DND-41 (cell line): ENCODE measurements at regions not wholly inside any gene's neighbourhood (a gene's known extent, or its start where the extent isn't known, plus 50 kb on each side); places are given as distances from the start of the nearest gene placed in this dataset.

ENCODE experiments used
- ATAC-seq: fragments of 200-7000 bp; cut with Tn5 transposase; 3 replicates; pipeline ENCODE4 v1.9.1; 2021; ENCODE audit warnings: low read depth; ENCODE audit not compliant: insufficient read depth
- DNase-seq: peaks from one replicate; pipeline ENCODE4 v3.0.0-alpha.2; 2020
- H2AFZ ChIP-seq: 2 replicates; pipeline ENCODE4 v1.6.0; 2012; ENCODE audit warnings: low read depth, low read length
- H3K27ac ChIP-seq: 2 replicates; pipeline ENCODE4 v1.5.1; 2012; ENCODE audit warnings: low read length, inconsistent platforms
- H3K27me3 ChIP-seq: fragments of 200-600 bp; sonication (generic); 2 replicates; pipeline ENCODE4 v1.6.0; 2012; ENCODE audit warnings: low read length, mild to moderate bottlenecking, inconsistent platforms; ENCODE audit not compliant: insufficient read depth, poor library complexity
- H3K36me3 ChIP-seq: 2 replicates; pipeline ENCODE4 v1.5.1; 2012; ENCODE audit warnings: low read length, inconsistent platforms; ENCODE audit not compliant: insufficient read depth
- H3K4me1 ChIP-seq: 2 replicates; pipeline ENCODE4 v1.5.1; 2012; ENCODE audit warnings: mild to moderate bottlenecking, low read length; ENCODE audit not compliant: insufficient read depth
- H3K4me2 ChIP-seq: 2 replicates; pipeline ENCODE4 v1.6.0; 2012; ENCODE audit warnings: mild to moderate bottlenecking, moderate library complexity, low read length, inconsistent platforms; ENCODE audit not compliant: insufficient read depth
- H3K4me3 ChIP-seq, 2 experiments: fragments of 200-600 bp in 1 of 2; shearing (Covaris generic) in 1 of 2; 2 replicates each; pipeline ENCODE4 v1.5.1; 2012 to 2016; ENCODE audit warnings: inconsistent platforms in 2 of 2, low read length in 2 of 2, mild to moderate bottlenecking in 2 of 2, low read depth in 1 of 2, moderate library complexity in 1 of 2
- H3K79me2 ChIP-seq: 2 replicates; pipeline ENCODE4 v1.6.0; 2012; ENCODE audit warnings: low read length, inconsistent platforms; ENCODE audit not compliant: insufficient read depth
- H3K9ac ChIP-seq: 2 replicates; pipeline ENCODE4 v1.6.0; 2012; ENCODE audit warnings: low read depth, mild to moderate bottlenecking, inconsistent platforms, low read length, moderate library complexity
- H3K9me3 ChIP-seq: 2 replicates; pipeline ENCODE4 v1.5.1; 2012; ENCODE audit warnings: low read length, moderate library complexity, mild to moderate bottlenecking, inconsistent platforms; ENCODE audit not compliant: insufficient read depth, severe bottlenecking
- H4K20me1 ChIP-seq: 2 replicates; pipeline ENCODE4 v1.6.0; 2012; ENCODE audit warnings: low read length; ENCODE audit not compliant: insufficient read depth
- EZH2 ChIP-seq: IDR thresholded peaks from 3 replicates; pipeline ENCODE4 v1.6.1; 2012; ENCODE audit warnings: borderline replicate concordance, low read depth, mild to moderate bottlenecking, moderate library complexity, low read length, inconsistent platforms; ENCODE audit not compliant: severe bottlenecking
- TF ChIP-seq, protein P1 (sequence below): IDR thresholded peaks from 2 replicates; pipeline ENCODE4 v1.5.1; 2012; ENCODE audit warnings: borderline replicate concordance, low read length, moderate library complexity, mild to moderate bottlenecking; ENCODE audit not compliant: poor library complexity, severe bottlenecking; ENCODE audit errors: extremely low read depth

DNA sequence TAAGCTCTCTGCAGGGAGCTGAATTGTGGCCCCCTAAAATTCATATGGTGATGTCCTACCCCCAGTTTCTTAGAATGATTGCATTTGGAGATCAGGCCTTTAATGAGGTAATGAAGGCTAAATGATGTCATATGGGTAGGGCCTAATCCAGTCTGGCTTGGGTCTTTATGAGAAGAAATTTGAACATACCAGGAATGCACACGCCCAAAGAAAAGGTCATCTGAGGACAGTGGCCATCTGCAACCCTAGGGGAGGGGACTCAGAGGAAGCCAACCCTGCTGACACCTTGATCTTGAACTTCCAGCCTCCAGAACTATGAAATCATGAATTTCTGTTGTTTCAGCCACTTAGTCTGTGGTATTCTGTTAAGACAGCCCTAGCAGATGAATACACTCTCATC lies 426.7 kb downstream of the EPHA4 start:
- Histone ChIP-seq H3K9me3 (no peaks in the 10 kb centered on the region), H3K79me2 (no peaks in the 10 kb centered on the region), H3K9ac (no peak overlapping the region), H3K4me1 (no peaks in the 10 kb centered on the region), H3K27ac (no peak overlapping the region), H3K4me2 (no peak overlapping the region), H2AFZ (no peak overlapping the region), H3K36me3 (no peaks in the 10 kb centered on the region), H3K4me3 (no peak overlapping the region), H3K27me3 (no peaks in the 10 kb centered on the region), H4K20me1 (no peaks in the 10 kb centered on the region)
- no peak for TF ChIP-seq EZH2
- TF ChIP-seq, protein P1, sequence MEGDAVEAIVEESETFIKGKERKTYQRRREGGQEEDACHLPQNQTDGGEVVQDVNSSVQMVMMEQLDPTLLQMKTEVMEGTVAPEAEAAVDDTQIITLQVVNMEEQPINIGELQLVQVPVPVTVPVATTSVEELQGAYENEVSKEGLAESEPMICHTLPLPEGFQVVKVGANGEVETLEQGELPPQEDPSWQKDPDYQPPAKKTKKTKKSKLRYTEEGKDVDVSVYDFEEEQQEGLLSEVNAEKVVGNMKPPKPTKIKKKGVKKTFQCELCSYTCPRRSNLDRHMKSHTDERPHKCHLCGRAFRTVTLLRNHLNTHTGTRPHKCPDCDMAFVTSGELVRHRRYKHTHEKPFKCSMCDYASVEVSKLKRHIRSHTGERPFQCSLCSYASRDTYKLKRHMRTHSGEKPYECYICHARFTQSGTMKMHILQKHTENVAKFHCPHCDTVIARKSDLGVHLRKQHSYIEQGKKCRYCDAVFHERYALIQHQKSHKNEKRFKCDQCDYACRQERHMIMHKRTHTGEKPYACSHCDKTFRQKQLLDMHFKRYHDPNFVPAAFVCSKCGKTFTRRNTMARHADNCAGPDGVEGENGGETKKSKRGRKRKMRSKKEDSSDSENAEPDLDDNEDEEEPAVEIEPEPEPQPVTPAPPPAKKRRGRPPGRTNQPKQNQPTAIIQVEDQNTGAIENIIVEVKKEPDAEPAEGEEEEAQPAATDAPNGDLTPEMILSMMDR, result no peak
- DNase-seq, result no peak
- no peak for ATAC-seq

DNA sequence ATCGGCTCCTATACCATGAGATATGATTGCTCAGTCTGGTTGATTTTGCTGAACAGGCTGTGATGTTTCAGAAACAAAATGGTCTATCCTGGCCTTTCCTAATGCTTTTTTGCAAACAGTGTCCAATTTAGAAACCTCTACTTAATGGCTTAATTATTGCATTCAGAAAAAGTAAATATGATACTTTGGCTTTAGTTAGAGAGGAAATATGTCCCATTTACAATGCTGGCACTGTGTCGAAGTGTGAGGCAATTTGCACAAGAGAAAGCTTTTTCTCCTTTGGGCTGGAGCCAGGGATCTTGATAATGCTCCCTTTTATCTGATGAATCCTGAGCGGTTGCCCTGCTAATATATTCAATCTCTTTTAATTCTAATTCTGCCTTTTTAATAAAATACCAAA lies 418.9 kb downstream of the EPHA4 start:
- DNase-seq (no peak), ATAC-seq (no peak)

DNA sequence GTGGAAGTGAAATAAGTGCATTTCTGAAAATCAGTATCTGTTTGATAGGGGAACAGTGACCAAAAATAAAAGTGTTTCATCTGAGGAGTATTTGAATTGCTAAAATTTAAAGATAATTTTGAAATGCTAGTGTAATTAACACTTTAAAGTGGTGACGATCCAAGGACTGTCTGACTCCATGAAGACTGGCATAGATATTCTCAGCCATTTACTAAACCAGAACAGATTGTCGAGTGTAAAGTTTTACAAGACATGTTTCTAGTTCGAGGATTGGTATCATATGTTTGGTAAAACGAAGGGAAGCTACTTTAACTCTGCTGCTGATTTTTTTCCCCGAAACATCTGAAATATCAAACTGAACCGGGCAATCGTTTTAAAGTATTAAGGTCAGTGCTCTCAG lies 417.9 kb downstream of the EPHA4 start:
- Histone ChIP-seq H3K9ac (no peak overlapping the region), H3K79me2 (no peaks in the 10 kb centered on the region), H3K4me2 (no peak overlapping the region), H4K20me1 (no peaks in the 10 kb centered on the region), H3K27me3 (no peaks in the 10 kb centered on the region), H3K9me3 (no peaks in the 10 kb centered on the region), H2AFZ (no peak overlapping the region), H3K4me3 (no peak overlapping the region), H3K36me3 (no peaks in the 10 kb centered on the region), H3K27ac (no peak overlapping the region), H3K4me1 (no peaks in the 10 kb centered on the region)
- DNase-seq (no peak), ATAC-seq (no peak)
- TF ChIP-seq EZH2, result no peak
- TF ChIP-seq, protein P1, result no peak

More for the DNA sequence above, 418.9 kb downstream of the EPHA4 start:
- H3K4me2 ChIP-seq, result no peak overlapping the region
- H3K4me1 ChIP-seq, result no peaks in the 10 kb centered on the region
- no peaks in the 10 kb centered on the region for H3K27me3 ChIP-seq
- no peaks in the 10 kb centered on the region for H3K79me2 ChIP-seq
- no peaks in the 10 kb centered on the region for H3K9me3 ChIP-seq
- no peak overlapping the region for H2AFZ ChIP-seq
- H3K27ac ChIP-seq, result no peak overlapping the region
- H3K36me3 ChIP-seq, result no peaks in the 10 kb centered on the region
- no peak overlapping the region for H3K9ac ChIP-seq
- H3K4me3 ChIP-seq, result no peak overlapping the region
- no peak for TF ChIP-seq EZH2
- TF ChIP-seq, protein P1, result no peak
- H4K20me1 ChIP-seq, result no peaks in the 10 kb centered on the region

DNA sequence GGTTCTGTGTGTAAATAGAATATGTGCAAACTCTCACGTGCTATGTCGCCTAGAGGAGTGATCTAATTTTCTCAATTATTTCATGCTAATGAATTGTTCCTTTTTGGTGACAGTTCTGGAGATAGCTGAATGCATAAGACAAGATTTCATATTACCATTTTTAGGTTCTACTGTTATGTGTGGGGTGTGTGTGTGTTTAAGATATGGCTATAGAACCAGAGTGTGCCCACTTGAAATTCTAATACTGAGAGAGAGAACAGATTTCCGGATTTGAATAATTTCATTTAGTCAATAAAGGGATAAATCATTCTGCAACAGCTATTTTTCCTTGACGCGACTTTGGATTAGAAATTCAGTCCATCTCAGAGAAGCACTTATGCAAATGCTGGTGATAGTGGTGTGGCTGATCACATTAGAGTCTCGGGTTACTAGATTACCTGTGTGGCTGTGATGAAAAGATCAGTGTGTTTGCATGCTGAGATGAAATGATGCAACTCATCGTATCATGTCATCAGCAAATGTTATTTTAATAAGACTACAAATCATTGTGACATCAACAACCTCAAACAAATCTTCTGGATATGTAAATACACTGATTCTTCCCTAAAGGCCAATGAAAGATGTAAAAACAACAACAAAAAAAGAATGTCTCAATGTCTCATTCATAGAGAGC lies 415.9 kb downstream of the EPHA4 start:
- Histone ChIP-seq H2AFZ (no peak overlapping the region), H3K36me3 (no peaks in the 10 kb centered on the region), H3K4me2 (no peak overlapping the region), H3K9me3 (no peaks in the 10 kb centered on the region), H3K27ac (no peak overlapping the region), H3K27me3 (no peaks in the 10 kb centered on the region), H3K4me1 (no peaks in the 10 kb centered on the region), H3K4me3 (no peak overlapping the region), H3K79me2 (no peaks in the 10 kb centered on the region), H4K20me1 (no peaks in the 10 kb centered on the region), H3K9ac (no peak overlapping the region)
- TF ChIP-seq EZH2, result no peak
- TF ChIP-seq, protein P1, result no peak
- no peak for ATAC-seq
- no peak for DNase-seq
